Activated CD8-positive, alpha-beta T cell treated with anti-CD3 and anti-CD28 coated beads for 36 hours (primary cell): ENCODE measurements at regions not wholly inside any gene's neighbourhood (a gene's known extent, or its start where the extent isn't known, plus 50 kb on each side); places are given as distances from the start of the nearest gene placed in this dataset.

ENCODE experiments used
- ATAC-seq: fragments of 200-7000 bp; cut with Tn5 transposase; one replicate; pipeline ENCODE4 v1.10.0; 2021; ENCODE audit warnings: mild to moderate bottlenecking, moderate library complexity
- CTCF ChIA-PET: fragments of 350-600 bp; sonication (Branson Sonifier 250); formaldehyde crosslinking; loops from one replicate; lab custom pipeline; 2021; ENCODE audit warnings: antibody characterized with exemption; lab: Charles Lee
- POLR2A ChIA-PET: fragments of 350-600 bp; sonication (Branson Sonifier 250); formaldehyde crosslinking; loops from one replicate; lab custom pipeline; 2021; ENCODE audit warnings: antibody characterized with exemption; lab: Charles Lee
- DNase-seq: peaks from one replicate; pipeline ENCODE4 v3.0.0-alpha.2; 2020
- H3K27ac Mint-ChIP-seq: one replicate; pipeline ENCODE4 v1.8.0; 2021; ENCODE audit warnings: mild to moderate bottlenecking, mixed read lengths
- H3K27me3 Mint-ChIP-seq: one replicate; pipeline ENCODE4 v1.8.0; 2021; ENCODE audit warnings: mixed read lengths
- H3K36me3 Mint-ChIP-seq: one replicate; pipeline ENCODE4 v1.8.0; 2021; ENCODE audit warnings: low read depth, mixed read lengths
- H3K4me1 Mint-ChIP-seq: one replicate; pipeline ENCODE4 v1.8.0; 2021; ENCODE audit warnings: low read depth, mixed read lengths
- H3K4me3 Mint-ChIP-seq: one replicate; pipeline ENCODE4 v1.8.0; 2021; ENCODE audit warnings: mild to moderate bottlenecking, moderate library complexity, mixed read lengths
- H3K9me3 Mint-ChIP-seq: one replicate; pipeline ENCODE4 v1.8.0; 2021; ENCODE audit warnings: mixed read lengths
- intact Hi-C: fragments of 100-400 bp; cut with micrococcal nuclease; formaldehyde crosslinking; loops from one replicate; pipeline ENCODE4 v1.10.0; 2022
- TF ChIP-seq, protein P1 (sequence below): fragments of 200-600 bp; IDR thresholded peaks from one replicate; pipeline ENCODE4 v1.8.0; 2022; ENCODE audit warnings: antibody characterized with exemption, mild to moderate bottlenecking

GRCh38 chrX:99857455-99857854 is 552.6 kb downstream of the PCDH19 start:
- no peaks in the 10 kb centered on the region for H3K36me3 Mint-ChIP-seq
- TF ChIP-seq, protein P1, sequence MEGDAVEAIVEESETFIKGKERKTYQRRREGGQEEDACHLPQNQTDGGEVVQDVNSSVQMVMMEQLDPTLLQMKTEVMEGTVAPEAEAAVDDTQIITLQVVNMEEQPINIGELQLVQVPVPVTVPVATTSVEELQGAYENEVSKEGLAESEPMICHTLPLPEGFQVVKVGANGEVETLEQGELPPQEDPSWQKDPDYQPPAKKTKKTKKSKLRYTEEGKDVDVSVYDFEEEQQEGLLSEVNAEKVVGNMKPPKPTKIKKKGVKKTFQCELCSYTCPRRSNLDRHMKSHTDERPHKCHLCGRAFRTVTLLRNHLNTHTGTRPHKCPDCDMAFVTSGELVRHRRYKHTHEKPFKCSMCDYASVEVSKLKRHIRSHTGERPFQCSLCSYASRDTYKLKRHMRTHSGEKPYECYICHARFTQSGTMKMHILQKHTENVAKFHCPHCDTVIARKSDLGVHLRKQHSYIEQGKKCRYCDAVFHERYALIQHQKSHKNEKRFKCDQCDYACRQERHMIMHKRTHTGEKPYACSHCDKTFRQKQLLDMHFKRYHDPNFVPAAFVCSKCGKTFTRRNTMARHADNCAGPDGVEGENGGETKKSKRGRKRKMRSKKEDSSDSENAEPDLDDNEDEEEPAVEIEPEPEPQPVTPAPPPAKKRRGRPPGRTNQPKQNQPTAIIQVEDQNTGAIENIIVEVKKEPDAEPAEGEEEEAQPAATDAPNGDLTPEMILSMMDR, result no peak
- no peaks in the 10 kb centered on the region for H3K4me1 Mint-ChIP-seq
- no peak for DNase-seq
- ATAC-seq, result no peak
- no peaks in the 10 kb centered on the region for H3K27me3 Mint-ChIP-seq
- no peak overlapping the region for H3K4me3 Mint-ChIP-seq
- intact Hi-C loops, result no loop called here
- POLR2A ChIA-PET, result no interaction called here
- CTCF ChIA-PET, result no interaction called here
- H3K27ac Mint-ChIP-seq, result no peak overlapping the region
- peaks cover 3% of the 10 kb centered on the region for H3K9me3 Mint-ChIP-seq

DNA sequence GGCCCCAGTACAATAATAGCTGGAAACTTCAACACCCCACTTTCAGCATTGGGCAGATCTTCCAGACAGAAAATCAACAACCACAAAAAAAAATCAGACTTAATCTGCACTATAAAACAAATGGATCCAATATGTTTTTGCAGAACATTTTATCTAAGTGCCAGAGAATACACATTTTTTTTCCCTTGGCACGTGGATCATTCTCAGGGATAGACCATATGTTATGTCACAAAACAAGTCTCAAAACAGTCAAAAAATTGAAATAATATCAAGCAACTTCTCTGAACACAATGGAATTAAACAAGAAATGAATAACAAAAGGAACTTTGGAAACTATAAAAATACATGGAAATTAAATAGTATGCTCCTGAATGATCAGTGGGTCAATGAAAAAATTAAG is 576.3 kb downstream of the PCDH19 start:
- CTCF ChIA-PET, result no interaction called here
- intact Hi-C loops, result no loop called here
- no peaks in the 10 kb centered on the region for H3K27me3 Mint-ChIP-seq

DNA sequence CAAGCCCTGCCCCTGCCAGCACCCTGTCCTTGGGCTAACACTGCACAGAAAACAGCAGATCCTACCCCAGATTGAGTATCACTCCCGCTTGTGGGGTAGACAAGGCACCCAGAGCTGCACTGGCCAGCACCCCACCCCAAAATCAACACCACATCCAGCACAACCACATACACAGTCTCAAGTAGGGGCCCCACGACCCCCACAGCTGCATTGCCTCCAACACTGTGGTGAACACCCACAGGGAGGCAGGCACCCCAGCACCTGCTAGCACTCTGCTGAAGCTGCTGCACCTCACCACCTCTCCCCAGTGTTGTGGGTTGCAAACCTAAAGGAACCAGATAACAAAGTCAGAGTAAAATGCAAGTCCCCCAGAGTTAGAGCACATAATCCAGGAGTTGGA is 589.9 kb downstream of the PCDH19 start:
- DNase-seq, result no peak
- Mint-ChIP-seq H3K27ac (no peak overlapping the region), H3K9me3 (peaks cover 3% of the 10 kb centered on the region), H3K27me3 (no peaks in the 10 kb centered on the region), H3K4me3 (no peak overlapping the region), H3K36me3 (no peaks in the 10 kb centered on the region), H3K4me1 (no peaks in the 10 kb centered on the region)
- ChIA-PET CTCF (no interaction called here), POLR2A (no interaction called here)
- intact Hi-C loops, result no loop called here
- TF ChIP-seq, protein P1, result no peak
- ATAC-seq, result no peak

More for the DNA sequence above, 576.3 kb downstream of the PCDH19 start:
- H3K4me3 Mint-ChIP-seq, result no peak overlapping the region
- POLR2A ChIA-PET, result no interaction called here
- H3K9me3 Mint-ChIP-seq, result peaks cover 2% of the 10 kb centered on the region
- TF ChIP-seq, protein P1, result no peak
- H3K27ac Mint-ChIP-seq, result no peak overlapping the region
- ATAC-seq (no peak), DNase-seq (no peak)
- H3K36me3 Mint-ChIP-seq, result no peaks in the 10 kb centered on the region
- no peaks in the 10 kb centered on the region for H3K4me1 Mint-ChIP-seq

DNA sequence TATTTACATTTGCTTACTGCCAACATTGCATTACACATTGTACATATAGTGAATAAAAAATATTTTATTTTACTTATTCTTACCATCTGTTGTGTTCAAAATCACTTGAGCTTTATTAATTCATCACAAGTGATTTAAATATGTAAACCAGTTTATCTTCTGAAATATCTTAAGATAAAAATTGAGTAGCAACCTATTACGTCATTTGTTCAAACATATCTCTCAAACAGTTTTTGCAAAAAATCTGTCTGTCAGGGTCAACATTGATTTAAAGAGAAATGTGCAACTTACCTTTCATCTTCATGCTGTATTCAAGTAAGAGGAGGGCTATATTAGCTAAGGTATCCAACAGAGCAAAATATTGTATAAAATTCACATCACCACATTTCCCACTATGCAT is 610.1 kb downstream of the PCDH19 start:
- no peak for DNase-seq
- Mint-ChIP-seq H3K27ac (no peak overlapping the region), H3K4me1 (no peaks in the 10 kb centered on the region), H3K4me3 (no peak overlapping the region), H3K27me3 (no peaks in the 10 kb centered on the region), H3K9me3 (no peaks in the 10 kb centered on the region), H3K36me3 (no peaks in the 10 kb centered on the region)
- ChIA-PET POLR2A (no interaction called here), CTCF (no interaction called here)
- TF ChIP-seq, protein P1, result no peak
- intact Hi-C loops, result no loop called here
- ATAC-seq, result no peak

- intact Hi-C loops, result no loop called here
- POLR2A ChIA-PET, result no interaction called here
- TF ChIP-seq, protein P1, result no peak
- Mint-ChIP-seq H3K27me3 (no peaks in the 10 kb centered on the region), H3K9me3 (no peaks in the 10 kb centered on the region), H3K4me3 (no peak overlapping the region), H3K27ac (no peak overlapping the region), H3K36me3 (no peaks in the 10 kb centered on the region), H3K4me1 (no peaks in the 10 kb centered on the region)
- DNase-seq (no peak), ATAC-seq (no peak)
- CTCF ChIA-PET, result no interaction called here
Measured at GRCh38 chrX:99798936-99799335, 611.1 kb downstream of the PCDH19 start.
